ENCODE measurements at regions not wholly inside any gene's neighbourhood (a gene's known extent, or its start where the extent isn't known, plus 50 kb on each side); places are given as distances from the start of the nearest gene placed in this dataset.
A peak's percentile ranks its signal among the peaks of the same experiment; 100 is the strongest.

DNA sequence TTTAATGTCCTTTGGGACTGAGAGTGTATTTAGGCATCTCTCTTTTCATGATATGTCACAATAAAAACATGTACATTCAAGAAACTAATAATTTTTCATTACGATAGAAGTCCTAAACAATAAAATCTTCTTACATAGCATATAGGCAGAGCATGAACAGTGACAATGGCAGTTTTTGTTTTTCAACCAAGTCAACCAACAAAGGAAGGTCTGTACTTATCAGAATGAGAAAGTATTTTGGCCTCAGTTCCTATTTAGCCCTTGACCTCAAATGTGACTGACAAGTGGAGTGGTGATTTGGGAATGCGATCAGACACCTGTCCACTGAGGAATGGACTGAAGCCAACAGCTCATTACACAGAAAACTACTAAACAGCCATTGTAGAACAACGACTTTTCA lies 219.5 kb downstream of the TMEM161B start:
- peaks cover 16% of the 10 kb centered on the region; the same call in 1 of the 2 replicates for H3K79me2 ChIP-seq (replicated peaks; ENCODE audit: insufficient read depth)
- H3K4me1 Mint-ChIP-seq, result peaks cover 35% of the 10 kb centered on the region

DNA sequence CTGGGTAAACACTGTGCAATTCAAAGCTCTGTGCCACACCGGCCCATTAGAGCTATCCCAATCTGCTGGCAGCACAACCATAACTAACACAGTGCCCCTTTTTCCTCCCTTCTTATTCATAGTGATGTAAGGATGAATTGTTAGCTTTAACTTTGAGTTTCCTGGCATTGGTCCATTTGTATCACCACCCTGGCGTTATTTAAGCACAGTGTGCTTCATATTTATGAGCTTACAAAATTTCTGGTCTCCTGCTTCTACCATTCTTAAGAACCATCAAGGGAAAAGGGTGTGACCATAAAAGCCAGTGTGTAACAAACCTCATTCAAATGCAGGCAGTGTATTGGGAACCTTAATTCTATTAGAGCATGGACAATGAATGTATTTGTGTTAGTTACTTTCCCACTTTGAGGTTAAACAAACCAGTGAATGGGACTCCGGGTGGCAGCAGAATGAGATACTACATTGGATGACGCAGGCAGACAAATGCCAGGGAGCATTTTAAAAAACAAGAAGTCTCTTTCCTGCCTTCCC lies 222.6 kb downstream of the TMEM161B start:
- H3K4me1 ChIP-seq (ENCODE audit: insufficient read depth), result peaks cover 23% of the 10 kb centered on the region
- no peak overlapping the region for H3K27ac ChIP-seq (ENCODE audit: low read depth)
- peaks cover 5% of the 10 kb centered on the region for H3K27me3 Mint-ChIP-seq (ENCODE audit: insufficient read depth, low read depth, poor library complexity)
- H3K27me3 ChIP-seq (ENCODE audit: insufficient read depth), result no peaks in the 10 kb centered on the region
- peaks cover 16% of the 10 kb centered on the region; the same call in 1 of the 2 replicates for H3K79me2 ChIP-seq (replicated peaks; ENCODE audit: insufficient read depth)
- DNase-seq (ENCODE audit: low spot score) (no peak), ATAC-seq (no peak)
- H2AFZ ChIP-seq, result no peak overlapping the region
- H3K36me3 Mint-ChIP-seq (ENCODE audit: low read depth), result no peaks in the 10 kb centered on the region
- no peaks in the 10 kb centered on the region; the same call in 1 of the 2 replicates for H3K9me2 ChIP-seq (ENCODE audit: insufficient read depth)
- H3K4me1 Mint-ChIP-seq, result peaks cover 29% of the 10 kb centered on the region
- no peak overlapping the region for H3K27ac Mint-ChIP-seq
- TF ChIP-seq EZH2 (IDR thresholded peaks at IDR 0.05; ENCODE audit: low read depth, unreplicated experiment) (no peak), NANOG (IDR thresholded peaks at IDR 0.05; ENCODE audit: borderline replicate concordance) (no peak), CREB1 (CRISPR knock-in tag; IDR thresholded peaks at IDR 0.05; ENCODE audit: low read depth) (no peak), STAT1 (IDR thresholded peaks at IDR 0.05; ENCODE audit: unreplicated experiment) (no peak)
- TF ChIP-seq, protein P1, sequence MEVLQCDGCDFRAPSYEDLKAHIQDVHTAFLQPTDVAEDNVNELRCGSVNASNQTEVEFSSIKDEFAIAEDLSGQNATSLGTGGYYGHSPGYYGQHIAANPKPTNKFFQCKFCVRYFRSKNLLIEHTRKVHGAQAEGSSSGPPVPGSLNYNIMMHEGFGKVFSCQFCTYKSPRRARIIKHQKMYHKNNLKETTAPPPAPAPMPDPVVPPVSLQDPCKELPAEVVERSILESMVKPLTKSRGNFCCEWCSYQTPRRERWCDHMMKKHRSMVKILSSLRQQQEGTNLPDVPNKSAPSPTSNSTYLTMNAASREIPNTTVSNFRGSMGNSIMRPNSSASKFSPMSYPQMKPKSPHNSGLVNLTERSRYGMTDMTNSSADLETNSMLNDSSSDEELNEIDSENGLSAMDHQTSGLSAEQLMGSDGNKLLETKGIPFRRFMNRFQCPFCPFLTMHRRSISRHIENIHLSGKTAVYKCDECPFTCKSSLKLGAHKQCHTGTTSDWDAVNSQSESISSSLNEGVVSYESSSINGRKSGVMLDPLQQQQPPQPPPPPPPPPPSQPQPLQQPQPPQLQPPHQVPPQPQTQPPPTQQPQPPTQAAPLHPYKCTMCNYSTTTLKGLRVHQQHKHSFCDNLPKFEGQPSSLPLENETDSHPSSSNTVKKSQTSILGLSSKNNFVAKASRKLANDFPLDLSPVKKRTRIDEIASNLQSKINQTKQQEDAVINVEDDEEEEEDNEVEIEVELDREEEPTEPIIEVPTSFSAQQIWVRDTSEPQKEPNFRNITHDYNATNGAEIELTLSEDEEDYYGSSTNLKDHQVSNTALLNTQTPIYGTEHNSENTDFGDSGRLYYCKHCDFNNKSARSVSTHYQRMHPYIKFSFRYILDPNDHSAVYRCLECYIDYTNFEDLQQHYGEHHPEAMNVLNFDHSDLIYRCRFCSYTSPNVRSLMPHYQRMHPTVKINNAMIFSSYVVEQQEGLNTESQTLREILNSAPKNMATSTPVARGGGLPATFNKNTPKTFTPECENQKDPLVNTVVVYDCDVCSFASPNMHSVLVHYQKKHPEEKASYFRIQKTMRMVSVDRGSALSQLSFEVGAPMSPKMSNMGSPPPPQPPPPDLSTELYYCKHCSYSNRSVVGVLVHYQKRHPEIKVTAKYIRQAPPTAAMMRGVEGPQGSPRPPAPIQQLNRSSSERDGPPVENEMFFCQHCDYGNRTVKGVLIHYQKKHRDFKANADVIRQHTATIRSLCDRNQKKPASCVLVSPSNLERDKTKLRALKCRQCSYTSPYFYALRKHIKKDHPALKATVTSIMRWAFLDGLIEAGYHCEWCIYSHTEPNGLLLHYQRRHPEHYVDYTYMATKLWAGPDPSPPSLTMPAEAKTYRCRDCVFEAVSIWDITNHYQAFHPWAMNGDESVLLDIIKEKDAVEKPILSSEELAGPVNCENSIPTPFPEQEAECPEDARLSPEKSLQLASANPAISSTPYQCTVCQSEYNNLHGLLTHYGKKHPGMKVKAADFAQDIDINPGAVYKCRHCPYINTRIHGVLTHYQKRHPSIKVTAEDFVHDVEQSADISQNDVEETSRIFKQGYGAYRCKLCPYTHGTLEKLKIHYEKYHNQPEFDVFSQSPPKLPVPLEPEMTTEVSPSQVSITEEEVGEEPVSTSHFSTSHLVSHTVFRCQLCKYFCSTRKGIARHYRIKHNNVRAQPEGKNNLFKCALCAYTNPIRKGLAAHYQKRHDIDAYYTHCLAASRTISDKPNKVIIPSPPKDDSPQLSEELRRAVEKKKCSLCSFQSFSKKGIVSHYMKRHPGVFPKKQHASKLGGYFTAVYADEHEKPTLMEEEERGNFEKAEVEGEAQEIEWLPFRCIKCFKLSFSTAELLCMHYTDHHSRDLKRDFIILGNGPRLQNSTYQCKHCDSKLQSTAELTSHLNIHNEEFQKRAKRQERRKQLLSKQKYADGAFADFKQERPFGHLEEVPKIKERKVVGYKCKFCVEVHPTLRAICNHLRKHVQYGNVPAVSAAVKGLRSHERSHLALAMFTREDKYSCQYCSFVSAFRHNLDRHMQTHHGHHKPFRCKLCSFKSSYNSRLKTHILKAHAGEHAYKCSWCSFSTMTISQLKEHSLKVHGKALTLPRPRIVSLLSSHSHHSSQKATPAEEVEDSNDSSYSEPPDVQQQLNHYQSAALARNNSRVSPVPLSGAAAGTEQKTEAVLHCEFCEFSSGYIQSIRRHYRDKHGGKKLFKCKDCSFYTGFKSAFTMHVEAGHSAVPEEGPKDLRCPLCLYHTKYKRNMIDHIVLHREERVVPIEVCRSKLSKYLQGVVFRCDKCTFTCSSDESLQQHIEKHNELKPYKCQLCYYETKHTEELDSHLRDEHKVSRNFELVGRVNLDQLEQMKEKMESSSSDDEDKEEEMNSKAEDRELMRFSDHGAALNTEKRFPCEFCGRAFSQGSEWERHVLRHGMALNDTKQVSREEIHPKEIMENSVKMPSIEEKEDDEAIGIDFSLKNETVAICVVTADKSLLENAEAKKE (CRISPR knock-in tag; IDR thresholded peaks at IDR 0.05), result no peak
- TF ChIP-seq, protein P2, sequence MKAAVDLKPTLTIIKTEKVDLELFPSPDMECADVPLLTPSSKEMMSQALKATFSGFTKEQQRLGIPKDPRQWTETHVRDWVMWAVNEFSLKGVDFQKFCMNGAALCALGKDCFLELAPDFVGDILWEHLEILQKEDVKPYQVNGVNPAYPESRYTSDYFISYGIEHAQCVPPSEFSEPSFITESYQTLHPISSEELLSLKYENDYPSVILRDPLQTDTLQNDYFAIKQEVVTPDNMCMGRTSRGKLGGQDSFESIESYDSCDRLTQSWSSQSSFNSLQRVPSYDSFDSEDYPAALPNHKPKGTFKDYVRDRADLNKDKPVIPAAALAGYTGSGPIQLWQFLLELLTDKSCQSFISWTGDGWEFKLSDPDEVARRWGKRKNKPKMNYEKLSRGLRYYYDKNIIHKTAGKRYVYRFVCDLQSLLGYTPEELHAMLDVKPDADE (IDR thresholded peaks at IDR 0.05), result no peak
- no peak overlapping the region for H3K4me2 ChIP-seq
- no peak overlapping the region for H3K4me3 Mint-ChIP-seq
- no peaks in the 10 kb centered on the region for H3K36me3 ChIP-seq (ENCODE audit: insufficient read depth)
- H3F3A ChIP-seq (replicated peaks; ENCODE audit: low read depth), result no peaks in the 10 kb centered on the region
- H3K9me3 Mint-ChIP-seq, result no peaks in the 10 kb centered on the region
- no peak overlapping the region for H3K4me3 ChIP-seq
- H4K20me1 ChIP-seq (replicated peaks; ENCODE audit: insufficient read depth), result no peaks in the 10 kb centered on the region

More for the DNA sequence above, 219.5 kb downstream of the TMEM161B start:
- H3K4me2 ChIP-seq, result peak overlapping the region; percentile 68
- H2AFZ ChIP-seq, result no peak overlapping the region
- ATAC-seq (no peak), DNase-seq (ENCODE audit: low spot score) (no peak)
- H4K20me1 ChIP-seq (replicated peaks; ENCODE audit: insufficient read depth), result no peaks in the 10 kb centered on the region
- H3K4me3 ChIP-seq, result peak overlapping the region; percentile 46; the same call in 1 of the 2 replicates
- no peaks in the 10 kb centered on the region for H3F3A ChIP-seq (replicated peaks; ENCODE audit: low read depth)
- H3K4me3 Mint-ChIP-seq, result no peak overlapping the region
- H3K27ac Mint-ChIP-seq, result no peak overlapping the region
- peak overlapping the region; percentile 48 for H3K27ac ChIP-seq (ENCODE audit: low read depth)
- H3K36me3 Mint-ChIP-seq (ENCODE audit: low read depth), result 0 out of 3 replicates have a peak, but pooled peaks cover 4% of the 10 kb centered on the region
- H3K9me2 ChIP-seq (ENCODE audit: insufficient read depth), result no peaks in the 10 kb centered on the region
- H3K27me3 Mint-ChIP-seq (ENCODE audit: insufficient read depth, low read depth, poor library complexity), result peaks cover 8% of the 10 kb centered on the region
- no peaks in the 10 kb centered on the region for H3K36me3 ChIP-seq (ENCODE audit: insufficient read depth)
- H3K4me1 ChIP-seq (ENCODE audit: insufficient read depth), result peaks cover 33% of the 10 kb centered on the region
- H3K9me3 Mint-ChIP-seq, result peaks cover 9% of the 10 kb centered on the region
- TF ChIP-seq EZH2 (IDR thresholded peaks at IDR 0.05; ENCODE audit: low read depth, unreplicated experiment), result no peak
- no peaks in the 10 kb centered on the region for H3K27me3 ChIP-seq (ENCODE audit: insufficient read depth)

Data from GM23338 (cell line).